ENCODE measurements at regions not wholly inside any gene's neighbourhood (a gene's known extent, or its start where the extent isn't known, plus 50 kb on each side); places are given as distances from the start of the nearest gene placed in this dataset.
A peak's percentile ranks its signal among the peaks of the same experiment; 100 is the strongest.

DNA sequence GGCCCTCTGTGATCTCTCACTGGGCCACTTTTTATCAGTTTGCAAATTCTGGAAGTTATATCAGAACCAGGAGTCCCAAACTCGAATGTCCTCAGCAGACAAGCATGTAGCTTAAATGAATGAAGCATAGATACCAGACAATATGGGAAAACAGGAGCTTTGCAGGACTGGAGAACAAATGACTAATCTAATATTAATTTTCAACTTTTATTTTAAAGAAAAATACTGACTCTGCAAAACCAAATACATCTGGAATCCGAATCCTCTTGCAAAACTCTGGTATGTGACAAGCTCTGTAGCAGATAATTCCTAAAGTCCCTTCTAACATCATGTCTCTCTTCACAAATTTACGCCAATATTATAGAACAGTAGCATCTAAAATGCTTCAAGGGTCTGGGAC is 427.4 kb downstream of the TTLL7 start:
- DNase-seq, result no peak

DNA sequence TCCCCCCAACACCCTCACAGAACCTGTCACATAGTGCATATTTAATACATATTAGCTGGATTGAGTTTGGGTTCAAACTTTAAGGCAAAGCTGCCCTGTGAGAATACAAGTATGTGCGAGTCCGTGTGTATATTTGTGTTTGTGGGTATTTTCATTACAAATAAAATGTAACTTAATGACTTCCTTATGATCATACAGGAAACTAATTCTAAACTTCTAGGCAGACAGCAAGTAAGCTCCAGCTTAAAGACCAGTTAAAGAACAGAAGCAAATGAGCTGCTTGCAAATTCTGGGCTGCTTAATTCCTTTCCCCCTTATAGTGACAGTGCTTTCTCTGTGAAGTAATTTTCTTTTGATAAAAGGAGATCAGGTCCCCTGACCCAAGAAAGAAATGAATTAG is 437.6 kb downstream of the TTLL7 start:
- DNase-seq, result no peak

DNA sequence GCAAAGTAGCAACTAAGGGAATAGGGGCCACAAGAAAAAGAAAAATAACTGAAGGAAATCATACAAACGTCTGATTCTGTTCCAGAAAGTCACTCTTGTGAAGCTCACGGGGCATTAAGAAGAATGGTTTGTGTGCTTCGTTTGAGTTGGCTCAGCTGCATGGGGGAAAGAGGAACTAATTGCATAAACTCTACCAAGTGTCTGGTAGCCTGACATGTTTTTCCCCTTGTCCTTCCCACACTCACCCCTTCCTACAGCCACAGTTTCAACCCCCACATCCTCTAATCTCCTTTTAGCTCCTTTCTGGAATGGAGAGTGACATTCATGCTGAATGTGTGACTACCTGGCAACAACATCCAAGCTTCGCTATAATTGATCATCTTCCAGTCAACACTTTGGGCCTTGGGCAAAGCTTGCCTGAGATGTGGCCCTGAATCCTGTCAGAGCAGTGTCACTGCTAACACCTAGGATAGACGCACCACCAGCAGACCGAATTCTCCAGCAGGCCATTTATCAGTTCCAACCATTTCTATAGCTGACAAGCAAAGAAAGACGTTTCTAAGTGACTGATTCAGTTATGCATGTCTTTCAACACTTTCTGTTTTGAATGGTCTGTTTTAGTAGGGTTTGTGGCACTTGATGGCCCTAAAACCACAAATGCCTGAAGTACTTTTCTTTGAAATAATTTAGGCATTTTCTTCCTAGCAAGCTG is 439.6 kb downstream of the TTLL7 start:
- peak; percentile 76 to 85 for DNase-seq

GRCh38 chr1:83555871-83556270 is 443.1 kb downstream of the TTLL7 start:
- DNase-seq, result no peak

- DNase-seq, result no peak
Measured at GRCh38 chr1:83554174-83554573, 444.8 kb downstream of the TTLL7 start.

DNA sequence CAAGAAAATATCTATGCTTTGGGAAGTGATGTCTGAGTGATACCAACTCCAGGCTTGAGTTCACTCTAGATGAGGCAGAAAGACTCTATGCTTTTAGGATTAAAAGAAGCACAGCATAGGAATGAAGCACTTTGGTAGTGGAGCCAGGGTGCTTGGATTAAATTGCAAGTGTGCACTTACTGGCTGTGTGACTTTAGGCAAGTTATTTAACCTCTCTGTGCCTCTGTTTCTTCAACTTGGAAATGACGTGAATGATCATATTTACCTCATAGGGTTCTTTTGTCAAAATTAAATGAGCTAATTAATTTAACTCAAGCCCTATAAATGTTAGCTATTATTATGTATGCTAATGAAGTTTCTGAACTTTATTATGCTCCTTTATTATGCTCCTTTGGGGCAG is 446.1 kb downstream of the TTLL7 start:
- no peak for DNase-seq

GRCh38 chr1:83548311-83548710 is 450.6 kb downstream of the TTLL7 start:
- DNase-seq, result no peak

- DNase-seq, result no peak
Measured at GRCh38 chr1:83547901-83548300, 451.0 kb downstream of the TTLL7 start.

- no peak for DNase-seq
Measured at GRCh38 chr1:83546874-83547273, 452.1 kb downstream of the TTLL7 start.

- peak; percentile 19 to 23 for DNase-seq
Measured at GRCh38 chr1:83545066-83545862, 453.7 kb downstream of the TTLL7 start.

DNA sequence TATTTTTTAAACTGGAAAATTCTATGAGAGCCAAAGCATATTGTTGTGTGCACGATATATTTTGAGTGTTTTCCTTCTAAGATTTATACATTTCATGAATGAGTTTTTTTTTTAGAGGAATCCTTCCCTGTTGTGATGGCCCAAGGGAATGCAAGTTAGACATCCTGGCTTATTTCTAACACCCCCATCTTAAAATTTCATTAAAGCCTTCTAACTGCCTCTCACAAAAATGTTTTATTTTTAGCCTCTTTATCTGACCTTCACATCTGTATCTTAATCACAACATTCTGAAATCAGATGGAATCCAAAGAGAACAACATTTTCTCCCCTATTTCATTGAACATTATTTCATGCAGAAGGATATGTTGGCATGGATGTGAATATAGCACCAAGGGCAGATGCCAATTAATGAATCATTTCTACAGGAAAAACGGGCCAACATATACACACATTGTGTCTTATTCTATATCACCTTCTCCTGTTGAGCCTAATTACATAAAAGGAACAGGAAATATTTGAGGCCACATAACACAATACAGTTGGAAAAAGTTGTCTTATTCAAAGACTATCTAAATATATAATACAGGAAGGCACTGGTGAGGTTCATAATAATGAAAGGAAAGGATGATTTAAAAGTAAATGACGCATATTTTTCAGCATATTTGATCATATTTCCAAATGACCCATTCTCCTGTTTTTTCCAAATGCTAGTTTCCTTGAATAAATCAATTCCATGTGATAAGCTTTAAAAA is 455.5 kb downstream of the TTLL7 start:
- DNase-seq, result no peak

- no peak for DNase-seq
Measured at GRCh38 chr1:83531521-83532309, 467.2 kb downstream of the TTLL7 start.

- DNase-seq, result no peak
Measured at GRCh38 chr1:83530506-83530905, 468.4 kb downstream of the TTLL7 start.

DNA sequence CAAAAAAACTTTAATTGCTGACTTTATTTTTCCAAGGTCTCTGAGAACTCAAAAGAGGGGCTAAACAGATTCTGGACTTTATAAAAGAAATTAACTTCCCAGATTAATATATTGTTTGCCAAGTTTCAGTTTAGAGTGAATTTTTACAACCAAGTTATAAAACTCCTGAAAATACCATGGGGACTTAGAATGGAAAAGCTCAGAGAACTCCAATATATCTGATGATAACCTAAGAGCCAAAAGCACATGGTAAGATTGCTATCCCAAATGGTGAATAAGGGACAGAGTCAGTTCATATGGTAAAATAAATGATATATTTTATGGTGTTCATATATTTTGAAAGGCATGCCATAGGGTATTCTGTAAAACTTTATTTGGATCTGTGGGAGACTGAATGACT is 470.9 kb downstream of the TTLL7 start:
- DNase-seq, result no peak

DNA sequence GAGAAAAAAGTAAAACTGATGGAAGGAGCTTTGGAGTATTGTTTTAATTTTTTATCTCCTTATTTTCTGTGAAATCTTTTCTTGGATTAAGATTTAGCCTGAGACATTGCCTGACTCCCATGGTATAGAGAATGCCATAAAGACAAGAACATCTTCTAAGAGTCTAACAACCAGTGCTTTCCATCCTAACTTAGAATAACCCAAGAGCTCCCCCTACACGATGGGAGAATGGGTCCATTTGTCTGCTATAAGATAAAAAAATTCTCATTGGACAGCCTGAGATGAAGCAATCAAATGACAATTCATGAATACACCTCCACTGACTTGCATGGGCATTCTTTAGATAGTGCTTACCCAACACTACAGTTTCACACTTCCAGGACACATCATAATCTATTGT is 478.1 kb downstream of the TTLL7 start:
- DNase-seq, result no peak

- no peak for DNase-seq
Measured at GRCh38 chr1:83516369-83516768, 482.6 kb downstream of the TTLL7 start.

DNA sequence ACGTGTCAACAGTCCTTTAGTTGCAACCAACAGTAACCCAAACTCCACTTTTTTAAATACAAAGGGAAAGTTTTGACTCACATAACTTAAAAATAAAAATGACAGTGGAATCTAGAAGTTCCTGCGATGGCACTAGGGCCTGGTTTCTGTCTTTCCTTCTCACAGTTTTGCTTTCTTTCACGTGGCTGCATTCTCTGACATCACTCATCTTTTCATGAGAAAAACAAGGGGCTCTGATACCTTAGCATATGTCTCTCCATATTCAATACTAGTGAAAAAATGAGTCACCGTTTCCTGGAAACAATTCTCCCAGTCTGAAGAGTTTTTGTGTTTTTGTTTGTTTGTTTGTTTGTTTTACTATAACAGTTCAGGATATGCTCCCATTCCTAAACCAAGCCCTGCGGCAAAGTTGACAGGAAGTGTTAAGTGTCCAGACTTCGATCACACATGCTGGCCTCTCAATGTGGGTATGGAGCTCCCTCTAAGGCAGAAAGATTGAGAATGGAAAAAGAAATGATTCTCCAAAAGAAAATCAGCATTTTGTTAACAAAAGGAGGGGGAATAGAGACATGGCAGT is 483.3 kb downstream of the TTLL7 start:
- DNase-seq, result no peak

- DNase-seq, result no peak
Measured at GRCh38 chr1:83512373-83513193, 486.3 kb downstream of the TTLL7 start.

DNA sequence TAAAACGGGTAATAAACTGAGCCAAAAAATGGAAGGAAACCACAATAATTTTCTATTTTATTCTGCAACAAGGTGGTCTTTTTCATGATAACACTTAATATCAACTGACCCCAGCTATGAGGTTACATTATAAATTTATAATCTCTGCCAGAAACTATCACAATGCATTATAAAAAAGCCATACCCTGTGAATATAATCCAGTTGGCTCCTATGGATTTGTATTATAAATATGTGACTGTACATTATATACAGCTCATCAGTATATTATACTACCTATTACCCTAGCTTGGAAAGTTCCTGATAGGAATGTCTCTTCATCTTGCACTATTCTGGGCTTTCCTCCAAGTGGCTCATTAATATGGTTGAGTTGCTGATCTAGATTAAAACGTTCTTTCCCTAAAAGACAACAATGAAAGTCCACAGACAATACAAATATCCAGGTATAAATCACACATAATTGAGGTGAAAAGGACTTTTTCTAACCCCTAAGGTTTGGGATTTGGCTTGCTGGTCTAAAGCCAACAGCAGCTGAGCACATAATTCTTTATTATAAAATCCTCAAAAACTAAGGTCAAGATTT is 487.7 kb downstream of the TTLL7 start:
- no peak for DNase-seq

DNA sequence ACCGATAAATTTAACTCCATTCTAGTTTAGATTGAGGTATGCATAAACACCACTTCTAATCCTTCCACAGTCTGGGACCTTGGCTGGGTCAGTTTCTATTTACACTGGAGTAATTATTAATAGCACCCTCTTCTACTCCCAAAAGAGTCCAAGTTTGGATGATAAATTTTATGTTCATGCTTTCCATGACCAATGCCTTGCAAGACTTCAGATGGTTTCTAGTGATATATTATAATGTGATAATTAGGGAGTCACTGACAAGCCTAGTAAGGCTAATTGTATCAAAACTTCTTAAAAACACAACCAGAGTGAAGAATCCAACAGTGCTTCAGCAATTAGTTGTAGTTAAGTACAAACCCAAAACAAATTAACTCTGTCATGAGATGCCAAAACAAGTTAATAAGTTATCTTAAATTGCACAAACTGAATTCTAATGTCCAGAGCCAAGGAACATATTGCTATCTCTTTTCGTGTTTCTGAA is 489.6 kb downstream of the TTLL7 start:
- DNase-seq, result no peak

All from Kasumi-1 (cell line).